Thyroid gland (tissue), 4 donors: ENCODE measurements at regions not wholly inside any gene's neighbourhood (a gene's known extent, or its start where the extent isn't known, plus 50 kb on each side); places are given as distances from the start of the nearest gene placed in this dataset.

Experiments used
- DNase-seq, 2 donors: peaks; one replicate each; pipeline ENCODE4 v3.0.0-alpha.2; 2019
- H3K27ac ChIP-seq, 3 donors: fragments of 200-600 bp; sonication (generic); 1 replicate in 2 of 3; 2 replicates in 1 of 3; pipeline ENCODE4 v1.5.1; 2016 to 2019; ENCODE audit warnings: mild to moderate bottlenecking in 1 of 3, moderate library complexity in 1 of 3
- H3K27me3 ChIP-seq: fragments of 200-600 bp; sonication (generic); one replicate; pipeline ENCODE4 v1.5.1; 2019
- H3K36me3 ChIP-seq, 2 donors: fragments of 200-600 bp; sonication (generic); one replicate each; pipeline ENCODE4 v1.5.1; 2016 to 2019
- H3K4me1 ChIP-seq, 2 donors: fragments of 200-600 bp; sonication (generic); one replicate each; pipeline ENCODE4 v1.5.1; 2017 to 2019
- H3K4me3 ChIP-seq, 3 donors: fragments of 200-600 bp; sonication (generic); replicated peaks in 1 of 3; 1 replicate in 2 of 3; 2 replicates in 1 of 3; pipeline ENCODE4 v1.5.1; 2016; ENCODE audit warnings: mild to moderate bottlenecking in 1 of 3
- H3K9me3 ChIP-seq: fragments of 200-600 bp; sonication (generic); one replicate; pipeline ENCODE4 v1.5.1; 2017
- POLR2A ChIP-seq, 2 donors: fragments of 450-650 bp; IDR thresholded peaks; one replicate each; pipeline ENCODE4 v1.6.1; 2017; ENCODE audit warnings: antibody characterized with exemption in 2 of 2, mild to moderate bottlenecking in 2 of 2, moderate library complexity in 1 of 2
- WGBS, 2 donors: methylation state at CpG; one replicate each; pipeline ENCODE4 v1.1.5; 2017; 5-methylcytosine and 5-hydroxymethylcytosine counted together
- intact Hi-C: fragments of 100-400 bp; cut with DNase I; formaldehyde crosslinking; loops from one replicate; pipeline ENCODE4 v1.15.1; 2023
- TF ChIP-seq, protein P1 (sequence below), 6 experiments: fragments of 200-600 bp in 3 of 6; fragments of 450-650 bp in 3 of 6; sonication (generic) in 3 of 6; IDR thresholded peaks; one replicate each; pipeline ENCODE4 v1.5.1; 2016 to 2019; ENCODE audit warnings: antibody characterized with exemption in 6 of 6, mild to moderate bottlenecking in 2 of 6, inconsistent platforms in 1 of 6, moderate library complexity in 1 of 6

GRCh38 chr16:73563709-73564108 is 515.8 kb upstream of the ZFHX3 start:
- intact Hi-C loops = no loop called here
- no peak overlapping the region for H3K27ac ChIP-seq
- H3K4me3 ChIP-seq = no peak overlapping the region
- H3K4me1 ChIP-seq = no peaks in the 10 kb centered on the region
- no peak for DNase-seq
- TF ChIP-seq POLR2A (IDR thresholded peaks at IDR 0.05) = no peak
- TF ChIP-seq, protein P1, sequence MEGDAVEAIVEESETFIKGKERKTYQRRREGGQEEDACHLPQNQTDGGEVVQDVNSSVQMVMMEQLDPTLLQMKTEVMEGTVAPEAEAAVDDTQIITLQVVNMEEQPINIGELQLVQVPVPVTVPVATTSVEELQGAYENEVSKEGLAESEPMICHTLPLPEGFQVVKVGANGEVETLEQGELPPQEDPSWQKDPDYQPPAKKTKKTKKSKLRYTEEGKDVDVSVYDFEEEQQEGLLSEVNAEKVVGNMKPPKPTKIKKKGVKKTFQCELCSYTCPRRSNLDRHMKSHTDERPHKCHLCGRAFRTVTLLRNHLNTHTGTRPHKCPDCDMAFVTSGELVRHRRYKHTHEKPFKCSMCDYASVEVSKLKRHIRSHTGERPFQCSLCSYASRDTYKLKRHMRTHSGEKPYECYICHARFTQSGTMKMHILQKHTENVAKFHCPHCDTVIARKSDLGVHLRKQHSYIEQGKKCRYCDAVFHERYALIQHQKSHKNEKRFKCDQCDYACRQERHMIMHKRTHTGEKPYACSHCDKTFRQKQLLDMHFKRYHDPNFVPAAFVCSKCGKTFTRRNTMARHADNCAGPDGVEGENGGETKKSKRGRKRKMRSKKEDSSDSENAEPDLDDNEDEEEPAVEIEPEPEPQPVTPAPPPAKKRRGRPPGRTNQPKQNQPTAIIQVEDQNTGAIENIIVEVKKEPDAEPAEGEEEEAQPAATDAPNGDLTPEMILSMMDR (IDR thresholded peaks at IDR 0.05) = no peak
- H3K36me3 ChIP-seq = no peaks in the 10 kb centered on the region
- WGBS, 2 donors = 87 to 97% methylated on average over 3 of the region's 3 CpGs
- H3K27me3 ChIP-seq = no peaks in the 10 kb centered on the region
- H3K9me3 ChIP-seq = no peaks in the 10 kb centered on the region

DNA sequence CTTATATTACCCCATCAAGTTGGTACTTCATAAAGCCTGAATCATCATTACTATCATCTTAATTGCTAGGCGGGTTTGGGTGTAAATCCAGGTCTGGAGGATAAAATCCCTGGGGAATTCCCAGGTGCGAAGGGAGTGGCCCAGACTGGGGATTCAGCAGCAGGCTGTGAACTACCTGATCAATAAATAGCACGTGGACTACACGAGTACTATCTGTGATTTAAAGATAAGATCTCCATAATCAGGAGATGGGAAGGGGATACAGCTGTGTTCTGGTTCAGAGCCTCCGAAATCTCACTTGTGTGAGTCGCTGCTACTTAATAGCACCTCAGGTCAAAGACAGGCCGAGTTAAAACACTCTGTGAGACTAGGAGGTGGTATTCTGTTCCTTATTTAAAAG is 512.6 kb upstream of the ZFHX3 start:
- WGBS, 2 donors = 80 to 82% methylated on average over 7 of the region's 7 CpGs
- Histone ChIP-seq H3K4me1 (no peaks in the 10 kb centered on the region), H3K27me3 (no peaks in the 10 kb centered on the region), H3K9me3 (no peaks in the 10 kb centered on the region), H3K36me3 (no peaks in the 10 kb centered on the region), H3K4me3 (no peak overlapping the region), H3K27ac (no peak overlapping the region)
- DNase-seq = no peak
- TF ChIP-seq, protein P1 (IDR thresholded peaks at IDR 0.05) = no peak
- no peak for TF ChIP-seq POLR2A (IDR thresholded peaks at IDR 0.05)
- intact Hi-C loops = no loop called here

- Histone ChIP-seq H3K27me3 (no peaks in the 10 kb centered on the region), H3K36me3 (no peaks in the 10 kb centered on the region), H3K27ac (no peak overlapping the region), H3K4me3 (no peak overlapping the region), H3K9me3 (no peaks in the 10 kb centered on the region), H3K4me1 (no peaks in the 10 kb centered on the region)
- TF ChIP-seq, protein P1 (IDR thresholded peaks at IDR 0.05) = no peak
- TF ChIP-seq POLR2A (IDR thresholded peaks at IDR 0.05) = no peak
- 87 to 92% methylated on average over 7 of the region's 7 CpGs for WGBS, 2 donors
- intact Hi-C loops = no loop called here
- no peak for DNase-seq
Observed at GRCh38 chr16:73558219-73558618, 510.3 kb upstream of the ZFHX3 start.

GRCh38 chr16:73553941-73554660 is 506.2 kb upstream of the ZFHX3 start:
- no peaks in the 10 kb centered on the region for H3K36me3 ChIP-seq
- peaks cover 0 to 8% of the 10 kb centered on the region in 2 donors for H3K4me1 ChIP-seq
- no peak overlapping the region for H3K4me3 ChIP-seq
- TF ChIP-seq, protein P1 (IDR thresholded peaks at IDR 0.05) = no peak
- TF ChIP-seq POLR2A (IDR thresholded peaks at IDR 0.05) = no peak
- intact Hi-C loops = no loop called here
- no peaks in the 10 kb centered on the region for H3K9me3 ChIP-seq
- no peaks in the 10 kb centered on the region for H3K27me3 ChIP-seq
- no peak overlapping the region for H3K27ac ChIP-seq
- DNase-seq = no peak
- 84 to 86% methylated on average over 10 of the region's 10 CpGs for WGBS, 2 donors

- no peaks in the 10 kb centered on the region for H3K27me3 ChIP-seq
- H3K4me1 ChIP-seq = peaks cover 0 to 8% of the 10 kb centered on the region in 2 donors
- H3K36me3 ChIP-seq = no peaks in the 10 kb centered on the region
- DNase-seq = no peak
- 79 to 86% methylated on average over 17 to 19 of the region's 19 CpGs for WGBS, 2 donors
- H3K9me3 ChIP-seq = no peaks in the 10 kb centered on the region
- no peak overlapping the region for H3K4me3 ChIP-seq
- no peak overlapping the region for H3K27ac ChIP-seq
- intact Hi-C loops = no loop called here
- TF ChIP-seq, protein P1 (IDR thresholded peaks at IDR 0.05) = no peak
- no peak for TF ChIP-seq POLR2A (IDR thresholded peaks at IDR 0.05)
Observed at GRCh38 chr16:73549984-73550631, 502.2 kb upstream of the ZFHX3 start.
